Thyroid gland (tissue), 4 donors: ENCODE measurements at regions not wholly inside any gene's neighbourhood (a gene's known extent, or its start where the extent isn't known, plus 50 kb on each side); places are given as distances from the start of the nearest gene placed in this dataset.

Source experiments
- DNase-seq, 2 donors: peaks; one replicate each; pipeline ENCODE4 v3.0.0-alpha.2; 2019
- H3K27ac ChIP-seq, 3 donors: fragments of 200-600 bp; sonication (generic); 1 replicate in 2 of 3; 2 replicates in 1 of 3; pipeline ENCODE4 v1.5.1; 2016 to 2019; ENCODE audit warnings: mild to moderate bottlenecking in 1 of 3, moderate library complexity in 1 of 3
- H3K27me3 ChIP-seq: fragments of 200-600 bp; sonication (generic); one replicate; pipeline ENCODE4 v1.5.1; 2019
- H3K36me3 ChIP-seq, 2 donors: fragments of 200-600 bp; sonication (generic); one replicate each; pipeline ENCODE4 v1.5.1; 2016 to 2019
- H3K4me1 ChIP-seq, 2 donors: fragments of 200-600 bp; sonication (generic); one replicate each; pipeline ENCODE4 v1.5.1; 2017 to 2019
- H3K4me3 ChIP-seq, 3 donors: fragments of 200-600 bp; sonication (generic); replicated peaks in 1 of 3; 1 replicate in 2 of 3; 2 replicates in 1 of 3; pipeline ENCODE4 v1.5.1; 2016; ENCODE audit warnings: mild to moderate bottlenecking in 1 of 3
- H3K9me3 ChIP-seq: fragments of 200-600 bp; sonication (generic); one replicate; pipeline ENCODE4 v1.5.1; 2017
- POLR2A ChIP-seq, 2 donors: fragments of 450-650 bp; IDR thresholded peaks; one replicate each; pipeline ENCODE4 v1.6.1; 2017; ENCODE audit warnings: antibody characterized with exemption in 2 of 2, mild to moderate bottlenecking in 2 of 2, moderate library complexity in 1 of 2
- WGBS, 2 donors: methylation state at CpG; one replicate each; pipeline ENCODE4 v1.1.5; 2017; 5-methylcytosine and 5-hydroxymethylcytosine counted together
- intact Hi-C: fragments of 100-400 bp; cut with DNase I; formaldehyde crosslinking; loops from one replicate; pipeline ENCODE4 v1.15.1; 2023
- TF ChIP-seq, protein P1 (sequence below), 6 experiments: fragments of 200-600 bp in 3 of 6; fragments of 450-650 bp in 3 of 6; sonication (generic) in 3 of 6; IDR thresholded peaks; one replicate each; pipeline ENCODE4 v1.5.1; 2016 to 2019; ENCODE audit warnings: antibody characterized with exemption in 6 of 6, mild to moderate bottlenecking in 2 of 6, inconsistent platforms in 1 of 6, moderate library complexity in 1 of 6

DNA sequence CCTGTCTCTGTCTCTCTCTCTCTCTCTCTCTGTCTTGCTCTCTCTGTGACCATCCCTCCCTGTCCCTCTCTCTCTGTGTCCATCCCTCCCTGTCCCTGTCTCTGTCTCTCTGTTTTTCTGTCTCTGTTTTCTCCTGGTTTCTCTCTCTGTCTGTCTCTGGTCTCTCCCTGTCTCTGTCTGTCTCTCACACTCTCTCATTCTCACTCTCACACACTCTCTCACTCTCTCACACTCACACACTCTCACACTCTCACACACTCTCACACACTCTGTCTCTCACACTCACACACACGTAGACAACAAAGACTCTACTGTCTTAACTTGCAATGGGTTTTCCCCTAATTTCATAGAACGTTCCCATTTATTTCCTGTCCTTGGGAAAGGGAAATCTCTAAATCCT is 299.5 kb downstream of the FOXL1 start:
- H3K9me3 ChIP-seq: no peaks in the 10 kb centered on the region
- no peaks in the 10 kb centered on the region for H3K4me1 ChIP-seq
- peaks cover 6% of the 10 kb centered on the region for H3K27me3 ChIP-seq
- no peak overlapping the region for H3K27ac ChIP-seq
- no peak for TF ChIP-seq POLR2A (IDR thresholded peaks at IDR 0.05)
- TF ChIP-seq, protein P1, sequence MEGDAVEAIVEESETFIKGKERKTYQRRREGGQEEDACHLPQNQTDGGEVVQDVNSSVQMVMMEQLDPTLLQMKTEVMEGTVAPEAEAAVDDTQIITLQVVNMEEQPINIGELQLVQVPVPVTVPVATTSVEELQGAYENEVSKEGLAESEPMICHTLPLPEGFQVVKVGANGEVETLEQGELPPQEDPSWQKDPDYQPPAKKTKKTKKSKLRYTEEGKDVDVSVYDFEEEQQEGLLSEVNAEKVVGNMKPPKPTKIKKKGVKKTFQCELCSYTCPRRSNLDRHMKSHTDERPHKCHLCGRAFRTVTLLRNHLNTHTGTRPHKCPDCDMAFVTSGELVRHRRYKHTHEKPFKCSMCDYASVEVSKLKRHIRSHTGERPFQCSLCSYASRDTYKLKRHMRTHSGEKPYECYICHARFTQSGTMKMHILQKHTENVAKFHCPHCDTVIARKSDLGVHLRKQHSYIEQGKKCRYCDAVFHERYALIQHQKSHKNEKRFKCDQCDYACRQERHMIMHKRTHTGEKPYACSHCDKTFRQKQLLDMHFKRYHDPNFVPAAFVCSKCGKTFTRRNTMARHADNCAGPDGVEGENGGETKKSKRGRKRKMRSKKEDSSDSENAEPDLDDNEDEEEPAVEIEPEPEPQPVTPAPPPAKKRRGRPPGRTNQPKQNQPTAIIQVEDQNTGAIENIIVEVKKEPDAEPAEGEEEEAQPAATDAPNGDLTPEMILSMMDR (IDR thresholded peaks at IDR 0.05): no peak
- 59 to 63% methylated on average over 2 of the region's 2 CpGs for WGBS, 2 donors
- no peak for DNase-seq
- no peaks in the 10 kb centered on the region for H3K36me3 ChIP-seq
- no peak overlapping the region for H3K4me3 ChIP-seq
- intact Hi-C loops: no loop called here

DNA sequence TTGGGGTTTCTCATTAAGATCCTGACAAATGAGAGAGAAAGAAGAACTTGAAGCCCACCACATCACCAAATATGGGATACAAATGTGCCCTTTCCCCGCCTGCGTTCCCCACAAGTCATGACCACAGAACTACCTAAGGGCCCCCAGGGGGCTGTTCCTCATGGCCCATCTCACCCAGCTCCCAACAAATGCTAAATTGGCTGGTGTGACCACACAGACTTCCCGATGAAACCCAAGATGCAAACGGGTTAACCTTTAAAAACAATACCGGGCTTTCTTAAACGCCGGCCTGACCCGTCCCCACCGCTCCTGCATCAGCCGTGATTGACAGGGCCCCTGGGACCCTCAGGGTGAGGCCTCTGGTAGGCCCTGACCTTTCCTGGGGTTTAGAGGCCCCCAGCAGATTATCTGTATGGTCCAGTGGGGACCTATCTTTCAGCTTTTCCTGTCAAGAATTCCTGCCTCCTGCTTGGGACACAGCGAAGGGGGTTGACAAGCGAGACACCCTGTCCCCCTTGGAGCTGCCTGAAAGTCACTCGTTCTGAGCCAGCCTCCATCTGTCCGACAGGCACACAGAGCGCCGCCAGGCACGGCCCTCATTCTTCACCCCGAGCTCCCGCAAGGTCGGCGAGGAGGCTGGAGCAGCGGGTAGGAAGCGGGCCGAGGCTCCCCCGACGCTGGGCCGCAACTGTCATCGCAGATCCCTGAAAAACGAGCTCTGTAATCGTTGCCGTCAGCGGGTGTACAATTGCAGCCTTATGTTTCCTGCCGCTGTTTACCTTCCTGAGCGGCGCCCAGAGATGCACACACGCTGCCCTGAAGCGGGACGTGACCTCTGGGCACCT is 300.1 kb downstream of the FOXL1 start:
- intact Hi-C loops: no loop called here
- no peak for TF ChIP-seq POLR2A (IDR thresholded peaks at IDR 0.05)
- TF ChIP-seq, protein P1 (IDR thresholded peaks at IDR 0.05): no peak
- H3K4me3 ChIP-seq: no peak overlapping the region
- H3K27me3 ChIP-seq: peaks cover 6% of the 10 kb centered on the region
- no peak overlapping the region for H3K27ac ChIP-seq
- DNase-seq: no peak
- H3K4me1 ChIP-seq: no peaks in the 10 kb centered on the region
- no peaks in the 10 kb centered on the region for H3K36me3 ChIP-seq
- no peaks in the 10 kb centered on the region for H3K9me3 ChIP-seq
- 55 to 70% methylated on average over 31 to 37 of the region's 38 CpGs for WGBS, 2 donors

DNA sequence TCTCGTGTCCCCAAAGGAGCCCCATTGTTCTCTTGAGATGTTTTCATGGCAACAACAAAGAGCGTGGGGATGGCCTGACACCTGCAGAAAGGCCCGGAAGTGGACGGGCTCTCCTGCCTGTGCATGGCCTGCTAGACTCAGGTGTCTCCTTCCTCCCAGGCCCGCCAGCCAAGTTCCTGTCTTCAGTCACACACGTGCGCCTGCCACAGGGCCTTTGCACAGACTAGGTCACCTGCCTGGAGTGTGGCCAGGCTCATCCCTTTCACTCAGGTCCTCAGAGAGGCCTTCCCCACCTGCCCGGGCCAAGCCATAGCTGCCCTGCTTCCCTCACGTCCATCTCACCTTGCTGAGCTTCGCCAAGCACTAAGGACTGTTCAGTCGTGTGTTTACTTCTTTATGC is 300.9 kb downstream of the FOXL1 start:
- no peaks in the 10 kb centered on the region for H3K36me3 ChIP-seq
- no peaks in the 10 kb centered on the region for H3K9me3 ChIP-seq
- TF ChIP-seq, protein P1 (IDR thresholded peaks at IDR 0.05): no peak
- TF ChIP-seq POLR2A (IDR thresholded peaks at IDR 0.05): no peak
- DNase-seq: no peak
- intact Hi-C loops: no loop called here
- no peak overlapping the region for H3K4me3 ChIP-seq
- WGBS, 2 donors: 79 to 88% methylated on average over 7 to 11 of the region's 11 CpGs
- peaks cover 6% of the 10 kb centered on the region for H3K27me3 ChIP-seq
- no peaks in the 10 kb centered on the region for H3K4me1 ChIP-seq
- no peak overlapping the region for H3K27ac ChIP-seq

DNA sequence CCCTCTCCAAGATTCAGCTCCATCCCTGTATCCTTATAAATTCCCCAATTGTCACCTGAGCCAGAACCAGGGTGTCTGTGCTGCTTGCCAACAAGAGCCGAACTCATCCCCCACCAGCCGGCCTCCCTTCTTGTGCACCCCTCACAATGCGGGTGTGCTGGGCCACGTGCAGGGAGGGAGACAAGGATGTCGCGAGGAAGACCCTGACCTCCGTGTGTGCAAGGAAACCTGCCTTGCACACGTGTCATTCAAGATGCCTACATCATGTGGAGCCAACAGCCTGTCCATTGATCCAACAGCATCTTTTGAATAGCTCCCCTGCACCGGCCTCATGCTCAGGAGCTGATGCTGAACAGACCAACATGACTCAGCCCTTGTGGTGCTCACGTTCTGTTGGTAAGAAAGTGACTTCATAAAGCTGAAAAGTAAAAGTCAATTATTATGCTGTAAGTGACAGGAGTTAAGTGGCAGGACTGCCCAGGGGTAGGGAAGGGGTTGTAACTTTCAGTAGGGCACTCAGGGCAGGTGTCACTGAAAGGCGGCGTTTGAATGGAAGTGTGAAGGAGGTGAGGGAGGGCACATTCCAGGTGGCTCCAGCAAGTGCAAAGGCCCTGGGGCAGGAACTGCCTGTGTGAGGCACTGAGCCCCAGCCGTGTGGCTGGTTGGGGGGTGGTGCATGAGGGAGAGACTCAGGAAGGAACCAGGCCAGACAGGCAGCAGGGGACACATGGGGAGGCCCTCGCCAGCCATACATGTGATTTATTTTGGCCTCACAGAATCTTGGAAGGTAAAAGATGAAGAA is 302.2 kb downstream of the FOXL1 start:
- Histone ChIP-seq H3K36me3 (no peaks in the 10 kb centered on the region), H3K9me3 (no peaks in the 10 kb centered on the region), H3K27ac (no peak overlapping the region), H3K27me3 (peaks cover 6% of the 10 kb centered on the region), H3K4me1 (no peaks in the 10 kb centered on the region), H3K4me3 (no peak overlapping the region)
- TF ChIP-seq POLR2A (IDR thresholded peaks at IDR 0.05): no peak
- TF ChIP-seq, protein P1 (IDR thresholded peaks at IDR 0.05): no peak
- intact Hi-C loops: no loop called here
- WGBS, 2 donors: 83 to 87% methylated on average over 14 of the region's 14 CpGs
- DNase-seq: no peak

DNA sequence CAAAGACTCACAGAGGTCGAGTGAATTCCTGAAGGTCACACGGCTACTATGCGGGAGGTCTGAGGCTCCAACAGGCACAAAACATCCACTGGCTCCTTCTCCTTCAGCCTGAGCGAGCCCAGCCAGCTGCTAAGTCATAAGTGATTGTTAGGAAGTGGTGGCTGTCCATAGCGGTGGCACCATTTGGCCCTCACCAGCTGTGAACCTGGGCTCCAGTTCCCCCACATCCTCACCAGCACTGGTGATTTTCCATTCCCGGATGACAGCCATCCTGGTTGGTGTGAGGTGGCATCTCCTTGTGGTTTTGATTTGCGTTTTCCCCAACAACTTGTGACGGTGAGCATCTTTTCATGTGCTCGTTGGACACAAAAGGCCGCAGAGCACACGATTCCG is 302.8 kb downstream of the FOXL1 start:
- Histone ChIP-seq H3K27ac (no peak overlapping the region), H3K4me1 (no peaks in the 10 kb centered on the region), H3K4me3 (no peak overlapping the region), H3K27me3 (peaks cover 6% of the 10 kb centered on the region), H3K9me3 (no peaks in the 10 kb centered on the region), H3K36me3 (no peaks in the 10 kb centered on the region)
- 80 to 89% methylated on average over 12 of the region's 12 CpGs for WGBS, 2 donors
- no peak for DNase-seq
- no peak for TF ChIP-seq POLR2A (IDR thresholded peaks at IDR 0.05)
- TF ChIP-seq, protein P1 (IDR thresholded peaks at IDR 0.05): no peak
- intact Hi-C loops: no loop called here
